GM18505 (cell line): ENCODE measurements at regions not wholly inside any gene's neighbourhood (a gene's known extent, or its start where the extent isn't known, plus 50 kb on each side); places are given as distances from the start of the nearest gene placed in this dataset.
"Not testable (repeated sequence)": the region's sequence is repeated elsewhere in the genome, so short reads cannot be mapped to it uniquely, and the experiment has no call there.

ENCODE experiments used
- ATAC-seq: cut with Tn5 transposase; IDR thresholded peaks from one replicate; pipeline ENCODE4 v1.9.1; 2021; ENCODE audit not compliant: unreplicated experiment
- POLR2A ChIP-seq: IDR thresholded peaks from 4 replicates; pipeline ENCODE4 v1.6.1; 2011; ENCODE audit warnings: borderline replicate concordance; ENCODE audit not compliant: insufficient read depth, insufficient read length; ENCODE audit errors: extremely low read depth

GRCh38 chr2:186972281-186972970, 123.5 kb upstream of the ZSWIM2 start:
- TF ChIP-seq POLR2A, result no peak
- no peak for ATAC-seq

GRCh38 chr2:186968277-186968676, 119.3 kb upstream of the ZSWIM2 start:
- ATAC-seq, result no peak
- TF ChIP-seq POLR2A, result no peak

- ATAC-seq, result no peak
- TF ChIP-seq POLR2A, result no peak
Observed at GRCh38 chr2:186966015-186966414, 117.0 kb upstream of the ZSWIM2 start.

DNA sequence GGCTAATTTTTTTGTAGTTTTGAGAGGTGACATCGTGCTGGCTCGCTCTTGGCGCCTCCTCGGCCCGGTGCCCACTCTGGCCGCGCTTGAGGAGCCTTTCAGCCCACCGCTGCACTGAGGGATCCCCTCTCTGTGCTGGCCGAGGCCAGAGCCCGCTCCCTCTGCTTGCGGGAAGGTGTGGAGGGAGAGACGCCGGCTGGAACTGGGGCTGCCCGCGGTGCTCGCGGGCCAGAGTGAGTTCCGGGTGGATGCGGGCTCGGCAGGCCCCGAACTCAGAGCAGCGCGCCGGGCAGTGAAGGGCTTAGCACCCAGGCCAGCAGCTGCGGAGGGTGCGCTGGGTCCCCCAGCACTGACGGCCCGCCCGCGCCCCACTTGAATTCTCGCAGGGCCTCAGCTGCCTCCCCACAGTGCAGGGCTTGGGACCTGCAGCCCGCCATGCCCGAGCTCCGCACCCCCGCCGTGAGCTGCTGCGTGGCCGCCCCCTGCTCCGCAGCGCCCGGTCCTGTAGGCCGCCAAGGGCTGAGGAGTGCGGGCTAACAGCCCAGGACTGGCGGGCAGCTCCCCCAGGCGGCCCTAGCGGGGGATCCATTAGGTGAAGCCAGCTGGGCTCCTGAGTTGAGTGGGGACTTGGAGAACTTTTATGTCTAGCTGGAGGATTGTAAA, 113.2 kb upstream of the ZSWIM2 start:
- ATAC-seq, result no peak
- TF ChIP-seq POLR2A, result no peak

- ATAC-seq, result not testable (repeated sequence)
Observed at GRCh38 chr2:186960241-186960640, 111.3 kb upstream of the ZSWIM2 start.

DNA sequence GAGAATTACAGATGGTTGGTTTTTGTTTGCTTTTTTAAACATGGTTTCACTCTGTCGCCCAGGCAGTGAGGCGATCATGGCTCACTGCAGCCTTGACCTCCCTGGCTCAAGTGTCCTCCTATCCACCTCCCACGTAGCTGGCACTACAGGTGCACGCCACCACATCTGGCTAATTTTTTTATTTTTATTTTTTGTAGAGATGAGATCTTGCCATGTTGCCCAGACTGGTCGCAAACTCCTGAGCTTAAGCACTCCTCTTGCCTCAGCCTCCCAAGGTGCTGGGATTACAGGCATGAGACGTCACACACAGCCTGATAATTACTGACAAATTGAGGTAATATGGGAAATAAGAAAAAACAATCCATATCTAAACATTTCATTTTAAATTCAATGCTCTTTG, 110.5 kb upstream of the ZSWIM2 start:
- no peak for TF ChIP-seq POLR2A
- ATAC-seq, result no peak

DNA sequence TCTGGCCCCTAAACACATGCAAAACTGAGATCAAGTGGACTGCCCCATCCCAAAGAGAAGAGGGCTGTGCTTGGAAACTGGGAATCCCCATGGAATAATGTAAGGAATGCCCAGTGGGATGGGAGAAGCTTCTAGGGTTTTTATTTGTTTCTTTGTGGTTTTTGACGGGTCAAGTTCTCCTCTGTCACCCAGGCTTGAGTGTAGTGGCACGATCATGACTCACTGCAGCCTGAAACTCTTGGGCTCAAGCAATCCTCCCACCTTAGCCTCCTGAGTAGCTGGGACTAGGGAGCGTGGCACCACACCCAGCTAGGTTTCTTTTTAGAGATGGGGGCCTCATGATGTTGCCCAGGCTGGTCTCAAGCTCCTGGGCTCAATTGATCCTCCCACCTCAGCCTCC, 101.7 kb upstream of the ZSWIM2 start:
- no peak for ATAC-seq
- no peak for TF ChIP-seq POLR2A

- TF ChIP-seq POLR2A, result no peak
- no peak for ATAC-seq
Observed at GRCh38 chr2:186949726-186950256, 100.8 kb upstream of the ZSWIM2 start.

DNA sequence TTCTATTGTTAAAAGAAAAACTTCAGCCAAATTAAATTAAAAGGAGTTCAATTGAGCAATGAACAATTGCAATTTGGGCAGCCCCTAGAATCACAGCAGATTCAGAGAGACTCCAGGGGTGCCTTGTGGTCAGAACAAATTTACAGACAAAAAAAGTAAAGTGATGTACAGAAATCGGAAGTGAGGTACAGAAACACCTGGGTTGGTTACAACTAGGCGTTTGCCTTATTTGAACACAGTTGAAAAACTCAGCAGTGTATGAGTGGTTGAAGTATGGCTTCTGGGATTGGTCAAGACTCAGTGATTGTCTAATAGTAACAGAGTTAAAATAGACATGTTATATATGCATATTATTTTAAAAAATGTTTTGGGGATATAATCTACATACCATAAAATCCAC, 98.5 kb upstream of the ZSWIM2 start:
- TF ChIP-seq POLR2A, result no peak
- ATAC-seq, result no peak

DNA sequence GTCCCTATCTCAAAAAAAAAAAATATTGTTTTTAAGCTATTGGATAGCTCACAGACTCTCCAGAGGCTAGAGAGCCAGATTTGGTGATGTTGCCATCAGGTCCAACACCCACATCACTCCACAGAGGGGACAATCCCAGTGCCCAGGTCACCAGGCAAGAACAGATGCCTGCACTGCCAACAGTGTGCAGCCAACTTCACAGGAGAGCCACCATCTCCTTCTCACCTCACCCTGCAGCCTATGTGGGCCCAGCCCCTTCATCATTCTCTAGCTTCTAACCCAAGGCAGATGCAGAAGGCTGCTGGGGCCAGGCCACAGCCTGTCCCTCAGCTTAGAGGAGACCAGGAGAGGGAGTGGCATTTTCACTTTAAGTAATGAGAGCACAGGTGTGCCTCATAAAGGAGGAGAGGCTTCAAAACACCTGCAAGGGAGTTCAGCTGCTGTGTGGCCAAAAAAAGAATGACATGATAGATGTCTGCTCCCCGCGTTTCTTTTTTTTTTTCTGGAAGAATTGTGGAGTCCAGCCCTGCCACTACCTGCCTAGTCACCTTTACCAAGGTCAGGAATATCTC, 98.0 kb upstream of the ZSWIM2 start:
- no peak for ATAC-seq
- TF ChIP-seq POLR2A, result no peak

- no peak for ATAC-seq
- TF ChIP-seq POLR2A, result no peak
Observed at GRCh38 chr2:186941853-186942252, 92.9 kb upstream of the ZSWIM2 start.

DNA sequence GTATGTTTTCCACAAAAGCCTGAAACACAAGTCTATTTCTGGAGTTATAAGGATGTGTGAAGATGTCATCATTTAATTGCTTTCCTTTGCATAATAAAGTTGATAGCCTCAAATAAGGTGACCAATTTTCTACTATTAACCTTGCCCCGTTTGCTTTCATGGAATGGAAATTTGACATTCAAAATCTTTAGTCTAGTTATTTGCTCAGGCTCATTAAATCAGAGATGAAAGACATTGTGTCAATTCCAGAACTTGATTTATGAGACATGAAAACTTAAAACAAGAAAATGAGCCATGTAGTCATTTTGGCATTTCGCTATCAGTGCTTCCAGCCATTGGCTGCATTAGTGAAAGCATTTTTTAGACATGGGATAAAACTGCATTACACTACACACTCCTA, 91.5 kb upstream of the ZSWIM2 start:
- no peak for ATAC-seq
- TF ChIP-seq POLR2A, result no peak

GRCh38 chr2:186934420-186934819, 85.5 kb upstream of the ZSWIM2 start:
- no peak for TF ChIP-seq POLR2A
- no peak for ATAC-seq

- TF ChIP-seq POLR2A, result no peak
- no peak for ATAC-seq
Observed at GRCh38 chr2:186927867-186928191, 78.9 kb upstream of the ZSWIM2 start.
